ENCODE measurements at regions not wholly inside any gene's neighbourhood (a gene's known extent, or its start where the extent isn't known, plus 50 kb on each side); places are given as distances from the start of the nearest gene placed in this dataset.
A peak's percentile ranks its signal among the peaks of the same experiment; 100 is the strongest.
"Not testable (repeated sequence)": the region's sequence is repeated elsewhere in the genome, so short reads cannot be mapped to it uniquely, and the experiment has no call there.

DNA sequence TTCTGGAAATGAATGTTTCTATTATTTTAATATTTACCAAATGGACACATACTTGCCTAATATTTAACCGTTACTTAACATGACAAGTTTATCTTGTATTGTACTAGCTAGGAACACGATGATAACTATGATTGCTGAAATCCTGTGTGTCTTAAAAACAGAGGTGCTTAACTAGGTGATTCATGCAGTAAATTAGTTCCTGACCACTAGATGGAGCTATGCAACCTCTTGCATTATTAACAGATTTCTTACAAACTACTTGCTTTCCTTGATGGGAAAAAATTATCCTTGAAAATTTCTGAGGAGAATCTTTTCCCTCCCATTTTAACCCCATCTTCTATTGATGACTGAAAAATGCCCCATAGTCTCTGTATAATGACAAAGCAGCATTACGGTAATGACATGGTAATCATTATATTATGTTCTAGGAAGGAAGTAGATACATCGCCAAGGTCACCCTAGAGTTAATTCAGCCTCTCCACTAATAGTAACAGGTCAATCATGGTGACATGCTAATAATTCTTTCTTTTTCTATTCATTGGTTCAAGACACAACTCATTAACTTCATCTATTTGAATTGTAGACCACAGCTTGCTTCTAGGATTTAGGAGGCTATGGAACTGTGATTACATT, 844.2 kb downstream of the RAPGEF2 start:
- no peak overlapping the region for H3K4me3 ChIP-seq (ENCODE audit: control insufficient read depth, low read depth, low read length)
- DNase-seq (ENCODE audit: low read depth): peak; percentile 68
- TF ChIP-seq, protein P1, sequence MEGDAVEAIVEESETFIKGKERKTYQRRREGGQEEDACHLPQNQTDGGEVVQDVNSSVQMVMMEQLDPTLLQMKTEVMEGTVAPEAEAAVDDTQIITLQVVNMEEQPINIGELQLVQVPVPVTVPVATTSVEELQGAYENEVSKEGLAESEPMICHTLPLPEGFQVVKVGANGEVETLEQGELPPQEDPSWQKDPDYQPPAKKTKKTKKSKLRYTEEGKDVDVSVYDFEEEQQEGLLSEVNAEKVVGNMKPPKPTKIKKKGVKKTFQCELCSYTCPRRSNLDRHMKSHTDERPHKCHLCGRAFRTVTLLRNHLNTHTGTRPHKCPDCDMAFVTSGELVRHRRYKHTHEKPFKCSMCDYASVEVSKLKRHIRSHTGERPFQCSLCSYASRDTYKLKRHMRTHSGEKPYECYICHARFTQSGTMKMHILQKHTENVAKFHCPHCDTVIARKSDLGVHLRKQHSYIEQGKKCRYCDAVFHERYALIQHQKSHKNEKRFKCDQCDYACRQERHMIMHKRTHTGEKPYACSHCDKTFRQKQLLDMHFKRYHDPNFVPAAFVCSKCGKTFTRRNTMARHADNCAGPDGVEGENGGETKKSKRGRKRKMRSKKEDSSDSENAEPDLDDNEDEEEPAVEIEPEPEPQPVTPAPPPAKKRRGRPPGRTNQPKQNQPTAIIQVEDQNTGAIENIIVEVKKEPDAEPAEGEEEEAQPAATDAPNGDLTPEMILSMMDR (conservative IDR thresholded peaks at IDR 0.05; ENCODE audit: control insufficient read depth, insufficient read depth, low read depth, low read length): peak; percentile 70

DNA sequence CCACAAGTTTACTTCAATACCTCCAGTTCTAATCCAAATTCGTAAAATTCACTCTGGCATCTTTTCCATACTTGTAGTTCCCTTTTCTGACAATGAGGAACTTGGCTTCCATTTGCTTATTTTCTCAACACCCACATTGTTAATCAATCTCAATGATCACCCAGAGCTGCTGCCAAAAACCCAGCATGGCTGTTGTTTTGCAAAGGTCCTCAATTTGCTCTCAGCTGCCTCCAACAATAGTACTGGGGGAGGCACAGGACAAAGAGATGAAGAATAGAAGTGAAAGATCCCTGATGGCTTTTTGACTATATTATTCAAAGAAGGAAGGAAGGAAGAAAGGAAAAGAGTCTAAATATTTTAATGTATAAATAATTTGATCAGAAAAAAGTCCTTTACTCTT, 847.8 kb downstream of the RAPGEF2 start:
- TF ChIP-seq, protein P1 (conservative IDR thresholded peaks at IDR 0.05; ENCODE audit: control insufficient read depth, insufficient read depth, low read depth, low read length): no peak
- DNase-seq (ENCODE audit: low read depth): no peak

DNA sequence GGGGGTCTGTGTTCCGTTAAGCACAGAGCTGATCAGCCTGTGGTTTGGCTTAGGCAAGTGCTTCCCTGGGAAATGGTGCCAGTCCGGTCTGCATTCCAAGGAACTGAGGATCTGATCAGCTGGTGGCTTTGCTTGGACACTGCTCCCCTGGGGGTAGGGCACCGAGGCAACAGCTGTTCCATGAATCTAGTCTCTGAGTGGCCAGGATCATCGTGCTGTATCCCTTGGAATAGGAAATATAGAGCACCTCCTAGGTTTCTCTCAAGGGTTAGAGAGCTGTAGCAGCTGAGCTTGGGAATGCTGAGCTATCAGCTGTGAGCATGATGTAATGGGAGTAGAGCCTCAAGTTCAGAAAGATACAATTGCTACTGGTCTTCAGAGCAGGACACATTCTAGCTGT, 863.9 kb downstream of the RAPGEF2 start:
- no peak for DNase-seq (ENCODE audit: low read depth)
- no peak overlapping the region for H3K4me3 ChIP-seq (ENCODE audit: control insufficient read depth, low read depth, low read length)
- TF ChIP-seq, protein P1 (conservative IDR thresholded peaks at IDR 0.05; ENCODE audit: control insufficient read depth, insufficient read depth, low read depth, low read length): no peak

More for the DNA sequence above, 847.8 kb downstream of the RAPGEF2 start:
- no peak overlapping the region for H3K4me3 ChIP-seq (ENCODE audit: control insufficient read depth, low read depth, low read length)

DNA sequence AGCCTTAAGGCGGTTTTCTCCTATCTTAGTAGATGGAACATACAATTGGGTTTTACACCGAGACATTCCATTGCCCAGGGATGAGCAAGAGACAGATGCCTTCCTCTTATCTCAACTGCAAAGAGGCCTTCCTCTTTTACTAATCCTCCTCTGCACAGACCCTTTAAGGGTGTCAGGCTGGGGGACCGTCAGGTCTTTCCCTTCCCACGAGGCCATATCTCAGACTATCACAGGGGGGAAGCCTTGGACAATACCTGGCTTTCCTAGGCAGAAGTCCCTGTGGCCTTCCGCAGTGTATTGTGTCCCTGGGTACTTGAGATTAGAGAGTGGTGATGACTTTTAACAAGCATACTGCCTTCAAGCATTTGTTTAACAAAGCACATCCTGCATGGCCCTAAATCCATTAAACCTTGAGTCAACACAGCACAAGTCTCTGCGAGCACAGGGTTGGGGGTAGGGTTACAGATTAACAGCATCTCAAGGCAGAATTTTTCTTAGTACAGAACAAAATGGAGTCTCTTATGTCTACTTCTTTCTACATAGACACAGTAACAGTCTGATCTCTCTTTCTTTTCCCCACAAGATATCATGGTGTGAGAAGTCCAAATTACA, 874.1 kb downstream of the RAPGEF2 start:
- not testable (repeated sequence) for DNase-seq (ENCODE audit: low read depth); H3K4me3 ChIP-seq (ENCODE audit: control insufficient read depth, low read depth, low read length)

DNA sequence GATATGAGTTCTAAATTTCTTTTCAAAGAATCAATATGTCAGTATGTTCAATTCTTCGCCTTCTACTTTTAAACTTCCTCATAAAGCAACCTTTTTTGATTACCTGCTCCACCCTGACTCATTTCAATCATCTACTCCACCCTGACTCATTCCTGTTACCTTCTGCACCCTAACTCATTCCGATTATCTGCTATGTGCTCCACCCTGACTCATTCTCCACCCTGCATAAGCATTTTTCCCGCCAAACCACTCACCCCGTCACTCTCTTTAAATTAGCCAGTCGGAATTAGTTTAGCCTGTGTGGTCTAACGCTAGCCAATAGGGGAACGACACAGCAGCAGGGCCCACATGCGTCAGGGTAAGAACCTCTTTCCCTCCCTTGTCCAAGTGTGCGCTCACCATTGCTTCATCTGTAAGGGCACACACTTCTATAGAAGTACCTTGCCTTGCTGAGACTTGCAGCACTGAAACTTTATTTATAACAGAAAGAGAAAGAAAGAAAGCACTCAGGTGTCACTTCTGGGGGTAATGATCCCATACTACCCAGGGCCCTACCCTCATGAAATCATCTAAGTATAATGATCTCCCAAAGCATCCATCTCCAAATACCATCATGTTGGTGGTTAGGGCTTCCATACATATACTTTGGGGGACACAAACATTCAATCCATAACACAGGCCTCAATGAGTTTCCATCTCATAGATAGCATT, 875.2 kb downstream of the RAPGEF2 start:
- DNase-seq (ENCODE audit: low read depth): no peak
- no peak overlapping the region for H3K4me3 ChIP-seq (ENCODE audit: control insufficient read depth, low read depth, low read length)
- TF ChIP-seq, protein P1 (conservative IDR thresholded peaks at IDR 0.05; ENCODE audit: control insufficient read depth, insufficient read depth, low read depth, low read length): no peak

DNA sequence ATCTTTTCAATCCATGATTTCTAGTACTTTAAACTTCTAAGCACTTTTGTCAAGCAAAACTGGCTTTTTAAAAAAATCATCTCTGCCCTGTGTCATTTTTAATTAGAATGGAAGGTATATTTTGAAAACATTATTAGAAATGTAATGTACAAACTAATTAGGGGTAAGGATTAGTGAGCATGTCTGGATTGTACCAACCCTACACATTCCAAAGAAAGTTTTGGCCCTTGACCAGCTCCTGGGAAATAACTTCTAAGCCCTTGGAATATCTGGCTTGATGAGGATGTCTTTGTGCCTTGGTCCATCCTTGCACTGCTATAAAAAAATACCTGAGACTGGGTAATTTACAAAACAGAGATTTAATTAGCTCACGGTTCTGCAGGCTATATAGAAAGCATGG, 876.5 kb downstream of the RAPGEF2 start:
- TF ChIP-seq, protein P1 (conservative IDR thresholded peaks at IDR 0.05; ENCODE audit: control insufficient read depth, insufficient read depth, low read depth, low read length): no peak
- DNase-seq (ENCODE audit: low read depth): no peak
- H3K4me3 ChIP-seq (ENCODE audit: control insufficient read depth, low read depth, low read length): no peak overlapping the region

DNA sequence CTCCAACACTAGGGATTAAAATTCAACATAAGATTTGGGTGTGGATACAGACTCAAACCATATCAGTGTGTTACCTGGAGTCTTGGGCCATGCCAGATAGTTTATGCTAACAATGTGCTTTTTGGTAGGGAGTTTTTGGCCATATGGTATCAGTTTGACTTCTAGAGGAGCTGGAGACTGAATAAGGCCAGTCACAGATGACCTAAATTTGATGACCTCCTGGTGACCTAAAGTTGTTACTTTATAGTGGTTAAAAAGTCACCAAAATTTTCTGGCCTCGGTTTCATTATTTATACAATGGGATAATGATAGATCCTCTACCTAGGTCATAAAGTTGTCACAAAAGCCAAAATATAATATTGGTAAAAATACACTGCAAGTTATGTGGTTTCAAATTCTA, 877.1 kb downstream of the RAPGEF2 start:
- no peak for DNase-seq (ENCODE audit: low read depth)
- no peak overlapping the region for H3K4me3 ChIP-seq (ENCODE audit: control insufficient read depth, low read depth, low read length)
- TF ChIP-seq, protein P1 (conservative IDR thresholded peaks at IDR 0.05; ENCODE audit: control insufficient read depth, insufficient read depth, low read depth, low read length): no peak

Data from fibroblast of mammary gland (primary cell).